ENCODE measurements at regions not wholly inside any gene's neighbourhood (a gene's known extent, or its start where the extent isn't known, plus 50 kb on each side); places are given as distances from the start of the nearest gene placed in this dataset.

- H3K4me3 Mint-ChIP-seq, result no peak overlapping the region
Observed at GRCh38 chr9:89853161-89853560, 248.3 kb downstream of the GADD45G start.

DNA sequence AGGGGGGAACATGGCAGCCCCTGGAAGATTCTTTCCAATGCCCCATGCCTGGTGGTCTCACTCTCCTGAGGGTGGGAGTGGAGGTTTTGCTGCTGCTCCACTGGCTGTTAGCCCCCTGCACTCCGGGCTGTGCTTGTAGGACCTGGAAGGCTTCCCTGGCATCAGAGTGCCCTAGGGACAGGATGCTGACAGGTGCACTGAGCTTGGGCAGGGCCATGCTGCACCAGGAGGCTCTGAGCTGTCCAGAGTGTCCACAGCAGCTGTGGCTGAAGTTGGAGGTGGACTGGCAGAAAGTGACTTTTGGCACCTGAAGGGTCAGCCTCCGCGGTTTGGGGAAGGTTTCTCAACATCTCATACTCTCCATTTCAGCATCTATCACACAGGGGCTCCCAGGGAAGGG lies 249.1 kb downstream of the GADD45G start:
- no peak overlapping the region for H2AFZ ChIP-seq
- Mint-ChIP-seq H3K36me3 (ENCODE audit: low read depth) (no peaks in the 10 kb centered on the region), H3K27ac (no peak overlapping the region), H3K9me3 (0 out of 3 replicates have a peak, but pooled peaks cover 4% of the 10 kb centered on the region), H3K4me1 (peaks cover 3% of the 10 kb centered on the region; the same call in 2 of the 3 replicates), H3K27me3 (ENCODE audit: insufficient read depth, low read depth, poor library complexity) (peaks cover 5% of the 10 kb centered on the region), H3K4me3 (no peak overlapping the region)
- H4K20me1 ChIP-seq (replicated peaks; ENCODE audit: insufficient read depth), result no peaks in the 10 kb centered on the region
- H3K79me2 ChIP-seq (replicated peaks; ENCODE audit: insufficient read depth), result no peaks in the 10 kb centered on the region
- ATAC-seq (no peak), DNase-seq (ENCODE audit: low spot score) (no peak)
- no peak overlapping the region for H3K27ac ChIP-seq (ENCODE audit: low read depth)
- H3K27me3 ChIP-seq (ENCODE audit: insufficient read depth), result no peaks in the 10 kb centered on the region
- no peak overlapping the region for H3K4me3 ChIP-seq
- no peaks in the 10 kb centered on the region for H3F3A ChIP-seq (replicated peaks; ENCODE audit: low read depth)
- no peaks in the 10 kb centered on the region for H3K36me3 ChIP-seq (ENCODE audit: insufficient read depth)
- no peak overlapping the region for H3K4me2 ChIP-seq
- no peaks in the 10 kb centered on the region for H3K9me2 ChIP-seq (ENCODE audit: insufficient read depth)
- no peaks in the 10 kb centered on the region for H3K4me1 ChIP-seq (ENCODE audit: insufficient read depth)
- TF ChIP-seq REST (IDR thresholded peaks at IDR 0.05; ENCODE audit: unreplicated experiment) (no peak), JUNB (IDR thresholded peaks at IDR 0.05; ENCODE audit: unreplicated experiment) (no peak), EZH2 (IDR thresholded peaks at IDR 0.05; ENCODE audit: low read depth, unreplicated experiment) (no peak), ZNF462 (CRISPR knock-in tag; IDR thresholded peaks at IDR 0.05) (no peak), NANOG (IDR thresholded peaks at IDR 0.05; ENCODE audit: borderline replicate concordance) (no peak), CREB1 (CRISPR knock-in tag; IDR thresholded peaks at IDR 0.05; ENCODE audit: low read depth) (no peak), CTCF (conservative IDR thresholded peaks at IDR 0.05; ENCODE audit: low read depth in 2 of 2) (no peak), ZNF114 (CRISPR knock-in tag; IDR thresholded peaks at IDR 0.05) (no peak)
- TF ChIP-seq, protein P1, sequence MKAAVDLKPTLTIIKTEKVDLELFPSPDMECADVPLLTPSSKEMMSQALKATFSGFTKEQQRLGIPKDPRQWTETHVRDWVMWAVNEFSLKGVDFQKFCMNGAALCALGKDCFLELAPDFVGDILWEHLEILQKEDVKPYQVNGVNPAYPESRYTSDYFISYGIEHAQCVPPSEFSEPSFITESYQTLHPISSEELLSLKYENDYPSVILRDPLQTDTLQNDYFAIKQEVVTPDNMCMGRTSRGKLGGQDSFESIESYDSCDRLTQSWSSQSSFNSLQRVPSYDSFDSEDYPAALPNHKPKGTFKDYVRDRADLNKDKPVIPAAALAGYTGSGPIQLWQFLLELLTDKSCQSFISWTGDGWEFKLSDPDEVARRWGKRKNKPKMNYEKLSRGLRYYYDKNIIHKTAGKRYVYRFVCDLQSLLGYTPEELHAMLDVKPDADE (IDR thresholded peaks at IDR 0.05), result no peak

More at GRCh38 chr9:89853161-89853560, 248.3 kb downstream of the GADD45G start:
- Histone ChIP-seq H3K36me3 (ENCODE audit: insufficient read depth) (no peaks in the 10 kb centered on the region), H3K4me2 (no peak overlapping the region), H3K4me3 (no peak overlapping the region), H3K27me3 (ENCODE audit: insufficient read depth) (no peaks in the 10 kb centered on the region), H3K79me2 (replicated peaks; ENCODE audit: insufficient read depth) (no peaks in the 10 kb centered on the region), H3K27ac (ENCODE audit: low read depth) (no peak overlapping the region), H3K4me1 (ENCODE audit: insufficient read depth) (no peaks in the 10 kb centered on the region), H2AFZ (no peak overlapping the region), H3F3A (replicated peaks; ENCODE audit: low read depth) (no peaks in the 10 kb centered on the region), H4K20me1 (replicated peaks; ENCODE audit: insufficient read depth) (no peaks in the 10 kb centered on the region), H3K9me2 (ENCODE audit: insufficient read depth) (no peaks in the 10 kb centered on the region)
- H3K9me3 Mint-ChIP-seq, result no peaks in the 10 kb centered on the region
- ATAC-seq, result no peak
- no peak overlapping the region for H3K27ac Mint-ChIP-seq
- TF ChIP-seq STAT1 (IDR thresholded peaks at IDR 0.05; ENCODE audit: unreplicated experiment), result no peak
- no peaks in the 10 kb centered on the region for H3K36me3 Mint-ChIP-seq (ENCODE audit: low read depth)
- no peak for DNase-seq (ENCODE audit: low spot score)
- H3K4me1 Mint-ChIP-seq, result peaks cover 3% of the 10 kb centered on the region; the same call in 2 of the 3 replicates
- H3K27me3 Mint-ChIP-seq (ENCODE audit: insufficient read depth, low read depth, poor library complexity), result peaks cover 5% of the 10 kb centered on the region

All from GM23338 (cell line).